Iris pigment epithelial cell (primary cell): ENCODE measurements at regions not wholly inside any gene's neighbourhood (a gene's known extent, or its start where the extent isn't known, plus 50 kb on each side); places are given as distances from the start of the nearest gene placed in this dataset.

Experiments
- DNase-seq: peaks from one replicate; pipeline ENCODE4 v3.0.0-alpha.2; 2011; ENCODE audit warnings: low read depth

DNA sequence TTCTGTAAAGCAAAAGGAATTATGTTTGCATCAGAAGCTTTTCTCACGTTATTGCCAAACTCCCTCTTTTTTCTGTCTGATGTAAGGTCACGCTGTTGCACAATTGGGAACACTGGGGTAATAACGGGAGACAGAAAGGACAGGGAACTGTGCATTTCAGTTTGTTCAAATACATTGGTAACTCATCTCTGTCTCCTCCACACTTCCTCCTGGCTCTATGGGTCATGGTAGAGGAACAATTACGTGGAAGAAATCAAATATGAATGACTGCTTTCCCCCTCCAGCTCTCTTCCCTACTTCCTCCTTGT lies 132.2 kb upstream of the TNFAIP3 start:
- peak; percentile 71 for DNase-seq

DNA sequence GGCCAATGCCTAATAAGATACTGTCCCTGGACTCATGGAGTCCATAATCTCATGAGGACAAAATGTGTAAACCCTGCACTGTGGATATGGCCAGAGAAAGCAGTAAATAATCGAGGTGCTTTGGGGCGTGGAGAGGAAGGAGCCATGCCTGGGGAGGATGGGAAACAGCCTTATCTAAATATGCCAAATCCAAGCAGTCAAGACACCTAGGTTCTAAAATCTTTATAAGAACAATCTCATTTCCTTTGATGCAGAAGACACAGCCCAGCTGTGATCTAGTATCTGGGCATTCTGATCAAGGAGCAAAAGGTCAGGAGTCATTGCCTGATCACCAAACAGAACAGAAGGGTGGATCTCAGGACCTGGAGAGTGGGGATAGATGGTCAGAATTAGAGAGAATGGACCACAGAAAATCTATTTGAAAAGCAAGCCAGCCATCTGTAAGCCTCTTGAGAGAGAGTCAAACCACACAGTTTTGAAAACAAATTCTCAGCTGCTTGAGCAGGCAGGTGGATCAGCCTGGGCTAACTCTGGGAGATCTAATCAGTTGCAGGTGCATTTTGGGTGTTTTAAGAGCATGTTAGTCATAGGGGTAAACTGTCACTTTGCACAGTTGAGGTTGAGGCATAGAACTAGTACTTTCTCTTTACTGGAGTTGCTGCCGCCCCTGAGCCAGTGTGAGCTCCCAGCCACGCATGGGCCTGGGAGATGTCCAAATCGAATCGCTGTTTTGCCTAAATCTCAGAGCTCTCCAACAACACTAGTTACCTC lies 130.8 kb upstream of the TNFAIP3 start:
- no peak for DNase-seq

DNA sequence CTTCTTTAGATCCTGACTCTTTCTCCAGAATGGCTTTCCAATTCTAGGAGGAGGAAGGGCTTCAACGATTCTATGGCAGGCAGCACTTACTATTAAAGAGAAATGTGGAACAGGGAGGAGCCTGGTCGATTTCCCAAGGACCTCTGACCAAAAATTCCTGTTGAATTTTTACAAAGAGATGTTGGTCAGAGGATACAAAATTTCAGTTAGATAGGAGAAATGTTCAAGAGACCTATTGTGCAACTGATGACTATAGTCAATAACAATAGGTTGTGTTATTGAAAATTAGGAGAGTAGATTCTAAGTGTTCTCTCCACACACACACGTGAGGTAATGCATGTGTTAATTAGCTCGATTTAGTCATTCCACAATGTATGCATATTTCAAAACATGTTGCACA lies 130.1 kb upstream of the TNFAIP3 start:
- DNase-seq = no peak

DNA sequence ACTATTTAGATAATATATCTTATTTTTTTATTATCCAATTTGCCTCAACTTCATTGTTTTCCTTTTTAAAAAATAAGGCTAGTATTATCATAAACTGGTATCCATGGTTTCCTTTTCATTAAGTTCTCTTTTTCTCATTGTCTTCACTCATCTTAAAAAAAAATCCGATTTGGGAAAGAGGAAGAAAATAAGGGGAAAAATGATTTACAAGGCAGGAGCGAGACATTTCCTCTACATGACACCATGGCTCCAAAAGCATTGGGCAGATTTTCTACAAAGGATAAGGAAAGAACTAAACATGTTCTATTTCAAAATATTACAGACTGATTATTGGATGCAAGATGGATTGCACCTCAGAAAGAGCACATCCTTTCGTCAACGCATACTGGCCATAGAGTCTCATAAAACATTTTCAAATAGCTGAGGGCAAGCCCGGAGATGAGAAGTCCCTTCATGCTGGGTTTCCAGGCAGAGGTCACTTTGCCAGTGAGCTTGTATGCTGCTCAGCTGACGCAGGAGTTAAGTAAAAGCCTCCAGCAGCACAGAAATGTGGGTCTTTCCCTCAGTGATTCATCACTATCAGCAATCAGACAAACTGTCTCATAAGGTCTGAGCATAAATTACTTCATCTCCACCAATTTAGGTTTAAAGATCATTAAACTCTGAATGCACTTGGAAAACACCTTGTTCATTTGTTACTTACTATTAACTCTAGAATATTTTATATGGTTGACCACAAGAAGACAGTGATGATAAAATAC lies 129.0 kb upstream of the TNFAIP3 start:
- DNase-seq = peak; percentile 98

DNA sequence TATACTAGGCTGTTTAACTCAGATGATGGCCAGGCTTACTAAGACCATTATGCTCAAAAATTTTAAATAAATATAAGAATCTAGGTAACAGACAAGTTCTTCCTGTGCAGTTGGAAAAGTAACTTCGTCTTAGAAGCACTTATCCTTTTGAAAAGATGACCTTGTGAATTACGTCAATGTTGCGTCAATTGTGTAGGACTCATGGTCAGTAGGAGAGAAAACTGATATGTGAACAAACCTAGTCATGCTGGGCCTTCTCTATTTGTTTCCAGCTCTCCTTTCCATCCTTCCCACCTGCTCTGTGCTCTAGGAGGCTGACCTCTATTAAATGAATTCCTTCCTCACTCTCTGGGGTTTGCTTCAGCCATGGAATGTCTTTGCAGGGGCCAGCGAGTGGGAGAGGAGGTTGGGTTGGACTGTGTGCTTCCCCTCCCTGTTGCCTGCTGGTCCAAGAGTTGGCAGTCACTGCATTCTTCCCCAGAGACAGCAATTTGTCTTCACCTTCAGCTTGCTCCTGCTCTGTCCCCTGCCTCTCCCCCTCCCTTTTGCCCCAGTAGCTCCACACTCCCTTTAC lies 128.0 kb upstream of the TNFAIP3 start:
- no peak for DNase-seq

DNA sequence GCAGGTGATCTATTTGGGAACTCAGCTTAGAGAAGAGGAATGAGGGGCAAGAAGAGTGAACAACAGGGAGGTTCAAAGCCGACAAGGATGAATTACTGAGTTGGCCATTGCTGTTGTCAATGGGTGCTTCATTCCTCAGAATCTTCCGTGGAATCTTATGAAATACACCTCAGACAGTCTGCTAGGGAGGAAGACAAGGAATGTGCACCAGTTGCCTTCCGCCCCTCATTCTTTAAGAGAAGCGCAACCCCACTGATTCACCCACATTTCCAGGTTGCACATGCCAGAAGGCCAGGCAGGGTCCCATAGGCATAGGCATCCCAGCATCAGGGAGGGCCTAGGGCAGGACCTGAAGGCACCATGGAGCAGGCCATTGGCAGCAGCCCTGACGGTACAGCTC lies 127.5 kb upstream of the TNFAIP3 start:
- DNase-seq = no peak

DNA sequence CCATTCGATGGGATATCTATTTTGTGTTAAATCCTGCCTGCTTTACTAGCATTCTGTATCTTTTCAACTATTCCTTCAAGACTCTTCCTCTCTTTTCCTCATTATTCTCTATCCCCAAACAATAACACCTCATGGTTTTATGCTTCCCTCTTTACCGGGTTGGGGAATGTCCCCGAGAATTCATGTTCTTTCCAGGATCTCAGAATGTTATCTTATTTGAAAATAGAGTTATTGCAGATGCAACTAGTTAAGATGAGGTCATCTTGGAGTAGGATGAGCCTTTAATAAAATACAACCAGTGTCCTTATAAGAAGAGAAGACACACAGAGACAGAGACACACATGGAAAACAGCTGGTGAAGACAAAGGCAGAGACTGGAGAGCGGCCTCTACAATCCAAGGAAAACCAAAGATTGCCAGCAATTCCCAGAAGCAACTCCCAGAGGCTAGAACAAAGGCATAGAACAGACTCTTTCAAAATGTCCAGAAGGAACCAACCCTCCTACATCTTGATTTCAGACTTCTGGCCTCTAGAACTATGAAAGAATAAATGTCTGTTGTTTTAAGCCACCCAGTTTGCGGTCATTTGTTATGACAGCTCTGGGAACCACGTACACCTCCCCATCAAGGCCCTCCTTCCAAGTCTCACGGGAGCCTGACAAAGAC lies 126.8 kb upstream of the TNFAIP3 start:
- no peak for DNase-seq

DNA sequence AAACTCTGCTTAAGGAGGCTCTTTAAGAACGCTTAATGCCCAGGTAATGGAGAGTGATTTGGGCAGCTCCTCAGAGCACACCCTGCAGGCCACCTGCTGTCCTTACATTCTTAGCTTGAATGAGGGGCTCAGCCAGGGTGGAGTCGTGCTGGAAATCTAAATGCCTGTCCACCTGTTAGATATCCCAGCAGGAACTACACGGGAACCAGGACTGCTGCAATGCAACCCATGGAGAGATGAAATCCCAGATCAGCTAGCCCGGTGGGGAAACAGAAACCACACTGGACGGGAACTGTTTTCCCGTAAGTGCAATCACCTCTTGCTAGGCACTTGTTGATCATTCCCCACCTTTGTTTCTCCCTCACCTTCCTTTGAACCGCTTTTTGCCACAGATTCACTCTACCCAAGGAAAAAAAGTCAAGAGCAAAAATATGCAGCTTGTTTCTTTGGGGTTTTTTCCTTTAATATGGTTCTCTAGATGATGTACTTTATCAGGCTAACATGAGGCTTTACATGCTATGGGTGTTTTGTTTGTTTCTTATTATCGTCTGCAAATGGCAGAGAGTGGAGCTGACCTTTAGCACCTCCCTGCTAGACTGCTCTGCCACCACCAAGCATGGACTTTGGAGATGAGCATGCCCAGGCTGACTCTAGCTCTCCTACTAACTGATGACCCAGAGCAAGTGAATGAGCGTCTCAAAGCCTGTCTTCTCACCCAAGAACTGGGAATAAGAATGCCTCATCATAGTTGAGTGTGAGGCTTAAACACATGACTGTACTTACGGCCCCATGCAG lies 125.9 kb upstream of the TNFAIP3 start:
- DNase-seq = no peak

DNA sequence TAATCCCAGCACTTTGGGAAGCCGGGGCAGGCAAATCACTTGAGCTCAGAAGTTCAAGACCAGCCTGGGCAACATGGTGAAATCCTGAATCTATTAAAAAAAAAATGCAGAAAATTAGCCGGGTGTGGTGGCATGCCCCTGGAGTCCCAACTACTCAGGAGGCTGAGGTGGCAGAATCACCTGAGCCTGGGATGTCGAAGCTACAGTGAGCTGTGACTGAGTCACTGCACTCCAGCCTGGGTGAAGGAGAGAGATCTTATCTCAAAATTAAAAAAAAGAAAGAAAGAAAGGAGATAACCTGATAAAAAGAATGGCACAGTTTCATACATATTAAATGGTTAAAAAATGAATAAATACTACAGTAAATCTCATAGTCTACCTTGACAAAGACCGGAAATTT lies 123.6 kb upstream of the TNFAIP3 start:
- DNase-seq = no peak

DNA sequence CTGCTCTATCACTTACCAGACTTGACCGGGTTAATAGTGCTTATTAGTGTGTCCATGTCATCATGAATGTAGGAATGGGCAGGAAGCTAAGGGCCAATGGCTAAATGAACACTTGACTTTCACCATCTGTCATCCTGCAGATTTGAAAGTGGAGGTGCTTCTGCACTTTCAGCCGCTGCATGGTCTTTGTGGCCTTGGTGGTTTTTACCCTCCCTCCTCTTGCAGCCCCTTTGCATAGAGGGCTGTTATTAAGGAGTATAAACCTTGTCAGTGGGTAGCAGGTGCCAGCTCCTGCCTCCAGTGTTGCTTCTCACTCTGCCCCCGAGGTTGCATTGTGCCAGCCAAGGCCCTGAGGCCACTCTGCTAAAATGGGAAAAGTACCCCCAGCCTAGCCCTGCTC lies 122.2 kb upstream of the TNFAIP3 start:
- no peak for DNase-seq

DNA sequence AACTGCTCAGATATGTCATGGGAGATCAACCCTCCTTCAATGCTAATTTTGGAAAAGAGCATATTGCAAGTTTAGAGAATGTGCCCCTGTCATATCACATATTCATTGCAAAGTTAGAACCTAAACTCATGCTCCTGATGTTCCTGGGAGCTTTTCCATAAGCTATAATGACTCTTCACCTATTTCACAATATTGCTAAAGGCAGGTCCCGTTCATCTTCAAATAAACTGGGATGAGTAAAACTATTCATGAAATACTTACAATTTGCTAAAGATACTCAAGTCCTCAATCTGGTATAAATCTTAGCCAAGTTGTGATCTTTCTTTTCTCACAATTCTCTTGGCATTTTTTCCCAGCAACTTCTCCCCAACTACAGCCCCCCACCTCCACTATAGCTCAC lies 121.7 kb upstream of the TNFAIP3 start:
- DNase-seq = no peak

DNA sequence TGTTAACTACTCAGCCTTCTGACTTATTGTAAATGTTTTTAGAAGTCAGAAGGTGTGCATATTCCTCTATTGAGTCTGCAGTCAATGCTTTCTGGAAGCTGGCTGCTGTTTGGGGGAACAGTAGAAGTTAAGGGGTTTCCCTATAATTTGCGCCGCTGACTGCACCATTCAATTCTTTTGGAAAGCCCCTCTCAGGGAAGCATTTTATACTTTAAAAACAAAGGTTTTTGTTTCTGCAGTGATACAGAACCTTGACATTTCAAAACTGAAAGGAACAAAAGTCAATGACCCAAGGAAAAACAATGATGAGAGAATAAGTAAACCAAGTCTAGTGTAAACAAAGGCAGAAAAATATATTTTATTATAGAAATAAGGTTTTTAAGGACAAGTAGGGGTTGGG lies 120.8 kb upstream of the TNFAIP3 start:
- DNase-seq = no peak

DNA sequence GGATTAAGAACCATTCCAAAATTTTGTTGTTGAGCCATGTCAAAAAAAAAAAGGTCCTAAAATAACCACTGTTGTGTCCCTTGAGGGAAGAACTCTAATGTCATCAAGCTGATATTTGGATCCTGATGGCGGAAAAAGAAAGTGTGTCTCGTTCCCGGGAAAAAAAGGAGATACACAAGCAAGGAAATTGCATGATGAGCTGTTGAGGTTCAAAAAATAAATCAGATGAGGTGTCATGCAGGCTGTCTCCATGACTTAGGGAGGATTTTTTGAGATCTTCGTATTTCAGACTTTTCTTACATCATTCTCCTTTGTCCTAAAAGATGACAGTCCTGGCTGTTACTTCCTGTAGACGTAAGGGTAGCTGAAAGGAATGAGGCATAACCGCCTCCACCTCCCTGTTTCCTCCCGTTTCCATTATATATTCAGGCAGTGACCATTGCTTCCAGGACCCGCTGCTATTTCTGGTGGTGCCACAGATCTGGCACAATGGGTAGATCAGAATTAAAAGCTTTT lies 117.3 kb upstream of the TNFAIP3 start:
- DNase-seq = no peak

DNA sequence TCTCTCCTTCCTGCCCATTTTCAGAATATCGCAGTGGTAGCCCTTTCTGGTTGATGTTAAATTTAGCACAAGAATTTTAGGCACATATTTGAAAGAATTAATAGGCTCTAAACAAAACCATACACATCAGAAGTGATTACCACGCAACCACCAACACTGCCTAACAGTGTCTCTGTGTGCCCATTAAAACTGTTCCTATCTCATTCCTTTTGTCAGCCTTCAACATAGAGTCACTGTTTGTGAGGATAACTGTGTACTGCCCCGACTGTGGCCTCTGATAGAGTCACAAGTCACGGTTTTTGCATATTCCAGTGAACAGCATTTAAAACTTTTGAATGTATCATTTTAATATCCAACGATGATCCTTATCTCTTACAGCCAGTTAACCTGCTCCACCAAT lies 116.8 kb upstream of the TNFAIP3 start:
- no peak for DNase-seq

DNA sequence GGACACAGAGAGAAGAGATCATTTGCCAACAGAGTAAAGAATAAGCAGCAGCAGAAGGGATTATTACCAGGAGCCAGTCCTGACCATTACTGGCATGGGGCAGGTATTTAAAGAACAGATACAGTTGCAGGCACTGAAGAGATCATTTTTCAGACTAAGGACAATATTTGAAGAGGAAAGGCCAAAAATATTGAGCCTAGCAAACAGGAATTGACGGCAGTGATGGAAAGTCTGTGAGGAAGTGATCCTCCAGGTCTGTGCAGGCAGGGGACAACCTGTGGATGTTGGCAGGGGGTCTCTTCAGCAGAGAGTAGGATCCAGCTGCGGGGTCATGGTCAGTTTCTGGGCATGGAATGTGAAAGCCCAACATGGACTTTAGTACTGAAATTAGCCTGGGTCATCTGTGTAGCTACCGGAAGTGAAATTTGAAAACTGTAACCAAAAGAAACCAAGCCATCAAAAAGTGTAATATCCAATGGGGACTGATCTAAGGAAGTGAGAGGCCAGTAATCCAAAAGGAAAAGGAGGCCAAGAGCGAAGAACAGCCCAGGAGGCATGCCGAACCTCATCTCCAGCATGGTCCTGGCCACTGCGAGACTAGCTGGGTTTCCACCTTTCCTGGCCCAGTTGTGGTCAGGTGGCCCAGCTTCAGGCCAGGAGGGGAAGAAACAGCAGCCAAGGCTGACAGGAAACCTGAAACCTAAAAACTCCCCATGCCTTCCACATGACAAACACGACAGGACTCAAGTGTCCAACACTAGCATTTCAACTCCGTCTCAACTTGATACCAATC lies 115.1 kb upstream of the TNFAIP3 start:
- no peak for DNase-seq

DNA sequence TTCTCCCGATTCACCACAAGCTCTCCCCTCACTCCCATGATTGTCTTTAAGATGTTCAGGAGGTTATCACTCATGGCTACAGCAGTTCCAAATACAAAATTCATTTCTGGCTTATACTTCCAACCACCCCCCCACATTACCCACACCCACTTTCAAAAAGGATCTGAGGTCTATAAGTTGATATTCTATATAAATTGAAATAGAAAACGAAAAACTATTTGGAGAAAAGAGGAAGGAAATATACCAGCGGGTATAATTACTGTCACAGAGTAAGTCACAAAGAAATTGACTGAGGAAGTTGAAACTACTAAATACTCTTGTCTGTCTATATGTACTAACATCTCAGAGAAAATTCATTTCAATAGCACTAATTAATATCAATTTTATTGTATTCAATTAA lies 112.7 kb upstream of the TNFAIP3 start:
- DNase-seq = no peak

DNA sequence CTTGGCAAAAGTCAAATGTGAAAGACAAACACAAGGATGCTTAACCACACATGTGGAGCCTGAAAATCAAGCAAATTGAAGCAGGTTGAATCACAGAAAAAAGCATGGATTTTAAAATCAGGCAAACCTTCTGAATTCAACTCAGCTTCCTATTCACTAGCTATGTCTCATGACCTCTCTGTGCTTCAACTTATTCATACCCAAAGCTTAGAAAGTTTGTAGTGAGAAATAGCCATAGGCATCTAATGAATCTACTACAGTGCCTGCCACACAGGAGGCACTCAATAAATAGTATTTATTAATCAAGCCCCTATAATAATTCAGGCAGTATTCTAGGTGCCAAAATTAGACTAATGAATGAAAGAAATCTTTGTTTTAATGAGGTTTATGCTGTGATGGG lies 112.2 kb upstream of the TNFAIP3 start:
- DNase-seq = no peak

DNA sequence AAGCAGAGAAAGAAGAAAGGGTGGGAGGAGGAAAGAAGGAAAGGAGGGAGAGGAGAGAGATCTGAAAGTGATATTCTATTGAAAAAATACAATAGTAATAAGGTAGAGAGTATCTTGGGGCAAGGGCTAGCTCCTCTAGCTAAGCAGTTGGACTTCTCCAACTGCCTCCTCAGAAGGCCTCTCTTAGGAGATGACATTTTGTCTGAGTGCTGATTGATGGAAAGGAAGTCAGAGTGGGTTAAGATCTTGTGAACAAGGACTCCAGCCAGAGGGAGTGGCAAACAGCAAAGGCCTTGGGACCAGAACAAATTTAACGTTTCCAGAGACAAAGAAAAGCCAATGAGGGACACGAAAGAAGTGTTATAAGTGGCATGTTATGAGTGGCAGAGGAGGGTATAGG lies 111.8 kb upstream of the TNFAIP3 start:
- no peak for DNase-seq

DNA sequence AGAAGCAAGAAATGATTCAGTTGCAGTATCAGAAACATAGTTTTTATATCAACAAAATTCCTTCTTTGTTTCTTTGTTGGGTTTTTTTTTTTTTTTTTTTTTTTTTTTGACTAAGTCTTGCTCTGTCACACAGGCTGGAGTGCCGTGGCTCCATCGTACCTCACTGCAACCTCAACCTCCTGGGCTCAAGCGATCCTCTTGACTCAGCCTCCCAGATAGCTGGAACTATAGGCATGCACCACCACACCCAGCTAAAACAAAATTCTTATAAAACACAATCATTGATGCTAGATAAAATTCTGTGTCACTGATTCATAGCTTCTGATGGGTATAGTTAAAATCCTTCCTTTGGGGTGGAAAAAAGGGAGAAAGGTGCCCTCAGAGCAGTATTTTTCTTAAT lies 110.3 kb upstream of the TNFAIP3 start:
- DNase-seq = no peak

DNA sequence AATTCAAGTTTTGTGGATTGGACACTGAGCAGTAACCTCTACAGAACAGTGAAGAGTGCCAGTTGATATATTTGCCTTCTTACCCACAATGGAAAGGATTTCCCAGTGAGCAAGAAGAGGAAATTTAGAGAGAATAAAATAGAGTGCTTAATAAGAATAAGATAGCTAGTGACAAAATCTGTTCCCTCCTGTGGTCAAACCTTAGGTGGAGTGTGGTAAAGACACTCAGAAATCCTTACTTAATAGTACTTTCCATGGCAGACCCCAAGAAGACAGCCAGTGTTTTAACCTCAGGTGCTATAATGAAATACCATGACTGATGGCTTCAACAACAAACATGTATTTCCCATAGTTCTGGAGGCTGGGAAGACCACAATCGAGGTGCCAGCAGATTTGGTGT lies 108.4 kb upstream of the TNFAIP3 start:
- no peak for DNase-seq

DNA sequence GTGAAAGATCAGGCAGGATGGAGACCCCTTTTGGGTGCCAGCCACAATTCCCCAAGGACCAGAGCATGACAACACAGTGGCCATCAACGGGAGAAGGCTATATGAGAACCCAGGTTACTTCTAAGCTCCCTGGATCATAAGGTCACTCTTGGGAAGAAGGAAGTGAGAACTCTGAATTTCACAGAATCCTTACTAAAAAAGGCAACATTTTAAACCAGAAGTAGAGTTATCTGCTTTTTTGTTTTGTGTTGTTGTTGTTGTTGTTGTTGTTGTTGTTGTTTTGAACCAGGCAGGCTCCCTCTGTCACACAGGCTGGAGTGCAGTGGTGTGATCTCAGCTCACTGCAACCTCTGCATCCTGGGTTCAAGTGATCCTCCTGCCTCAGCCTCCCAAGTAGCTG lies 107.4 kb upstream of the TNFAIP3 start:
- DNase-seq = no peak
